ENCODE measurements at regions not wholly inside any gene's neighbourhood (a gene's known extent, or its start where the extent isn't known, plus 50 kb on each side); places are given as distances from the start of the nearest gene placed in this dataset.

- Histone ChIP-seq H3K4me3 (ENCODE audit: low read depth, low read length) (no peak overlapping the region), H3K9me3 (ENCODE audit: control insufficient read depth, insufficient read depth, low read length) (no peaks in the 10 kb centered on the region), H3K4me1 (ENCODE audit: control insufficient read depth, insufficient read depth, low read length) (peaks cover 9% of the 10 kb centered on the region), H3K36me3 (ENCODE audit: control insufficient read depth, insufficient read depth, low read length) (no peaks in the 10 kb centered on the region), H3K27me3 (ENCODE audit: control insufficient read depth, insufficient read depth, low read length) (no peaks in the 10 kb centered on the region), H3K27ac (ENCODE audit: low read depth, low read length) (no peak overlapping the region)
- no peak for DNase-seq (ENCODE audit: low read depth in 4 of 6, low spot score in 6 of 6)
- WGBS (ENCODE audit: insufficient coverage), result 92% methylated on average over 6 of the region's 7 CpGs
Measured at GRCh38 chr22:27594474-27595134, 207.0 kb downstream of the MN1 start.

DNA sequence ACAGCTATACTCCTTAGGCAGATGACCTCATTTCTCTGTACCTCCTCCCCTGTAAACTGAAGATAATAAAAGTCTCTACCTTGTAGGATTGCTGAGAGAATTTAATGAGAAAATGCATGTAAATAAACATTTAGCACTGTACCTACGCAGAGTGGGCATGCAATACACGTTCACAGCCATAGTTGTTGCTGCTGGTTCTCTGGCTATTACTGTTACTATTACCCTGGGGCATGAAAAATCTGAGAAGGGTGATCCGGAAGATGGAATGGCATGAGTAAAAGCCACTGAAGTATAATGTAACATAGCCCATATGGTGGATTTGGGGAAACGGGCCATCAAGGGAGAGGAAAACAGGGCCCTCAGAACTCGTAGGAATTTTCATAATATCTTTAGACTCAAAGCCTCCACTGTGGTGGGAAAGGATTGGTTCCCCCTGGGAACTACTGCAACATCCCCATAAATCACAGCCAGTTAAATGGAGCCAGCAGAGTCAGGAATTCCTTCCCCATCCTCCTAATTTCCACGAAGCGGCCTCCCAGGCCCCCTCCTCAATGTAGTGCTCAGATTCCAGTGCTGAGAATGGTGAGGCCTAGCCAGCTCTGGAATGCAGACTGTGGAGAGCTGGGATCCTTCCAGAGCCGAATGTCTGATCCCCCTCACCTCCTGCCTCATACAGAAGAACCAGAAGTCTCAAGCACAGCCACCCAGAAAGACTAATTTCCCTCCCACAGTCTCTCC is 205.3 kb downstream of the MN1 start:
- Histone ChIP-seq H3K27me3 (ENCODE audit: control insufficient read depth, insufficient read depth, low read length) (no peaks in the 10 kb centered on the region), H3K4me1 (ENCODE audit: control insufficient read depth, insufficient read depth, low read length) (peaks cover 5% of the 10 kb centered on the region), H3K27ac (ENCODE audit: low read depth, low read length) (peak overlapping the region; percentile 27), H3K4me3 (ENCODE audit: low read depth, low read length) (no peak overlapping the region), H3K9me3 (ENCODE audit: control insufficient read depth, insufficient read depth, low read length) (no peaks in the 10 kb centered on the region), H3K36me3 (ENCODE audit: control insufficient read depth, insufficient read depth, low read length) (no peaks in the 10 kb centered on the region)
- peak in 1 of 6 donors; percentile 41 for DNase-seq (ENCODE audit: low read depth in 4 of 6, low spot score in 6 of 6)
- 48% methylated on average over 4 of the region's 8 CpGs for WGBS (ENCODE audit: insufficient coverage)

DNA sequence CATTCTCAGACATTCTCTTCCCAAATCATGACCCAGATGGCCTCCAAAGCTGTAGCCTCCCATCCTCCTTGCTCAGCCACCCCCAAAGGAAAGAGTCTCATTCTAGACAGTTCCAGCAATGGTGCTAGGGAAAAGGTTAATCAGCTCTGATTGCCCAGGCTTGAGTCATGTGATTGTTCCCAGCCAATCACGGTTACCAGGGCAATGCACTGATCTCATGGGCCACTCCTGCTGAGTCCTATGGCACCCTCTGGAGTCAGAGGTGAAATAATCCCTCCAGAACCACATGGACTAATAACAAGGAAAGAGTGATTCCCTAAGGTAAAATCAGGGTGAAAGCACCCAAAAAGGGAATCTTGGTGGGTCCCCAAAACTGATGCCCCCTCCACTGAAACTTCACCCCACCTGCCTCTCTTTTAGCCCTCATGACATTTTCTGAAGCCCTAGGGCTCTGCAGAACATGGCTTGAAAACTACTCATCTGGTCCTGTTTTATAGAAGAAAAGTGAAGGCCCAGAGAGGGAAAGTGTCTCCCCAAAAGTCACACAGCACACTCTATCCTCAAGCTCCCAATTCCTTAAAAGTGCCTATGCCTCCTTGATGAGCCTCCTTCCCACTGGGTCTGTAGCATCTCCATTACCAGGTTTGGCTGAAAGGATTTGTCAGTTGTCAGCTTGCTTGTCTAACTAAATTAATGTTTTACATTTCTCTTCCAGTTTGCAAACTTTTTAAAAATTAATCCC is 203.7 kb downstream of the MN1 start:
- WGBS (ENCODE audit: insufficient coverage), result 88% methylated on average over 1 of the region's 1 CpG
- no peak for DNase-seq (ENCODE audit: low read depth in 4 of 6, low spot score in 6 of 6)
- Histone ChIP-seq H3K9me3 (ENCODE audit: control insufficient read depth, insufficient read depth, low read length) (no peaks in the 10 kb centered on the region), H3K27ac (ENCODE audit: low read depth, low read length) (no peak overlapping the region), H3K27me3 (ENCODE audit: control insufficient read depth, insufficient read depth, low read length) (no peaks in the 10 kb centered on the region), H3K36me3 (ENCODE audit: control insufficient read depth, insufficient read depth, low read length) (no peaks in the 10 kb centered on the region), H3K4me3 (ENCODE audit: low read depth, low read length) (no peak overlapping the region), H3K4me1 (ENCODE audit: control insufficient read depth, insufficient read depth, low read length) (no peaks in the 10 kb centered on the region)

DNA sequence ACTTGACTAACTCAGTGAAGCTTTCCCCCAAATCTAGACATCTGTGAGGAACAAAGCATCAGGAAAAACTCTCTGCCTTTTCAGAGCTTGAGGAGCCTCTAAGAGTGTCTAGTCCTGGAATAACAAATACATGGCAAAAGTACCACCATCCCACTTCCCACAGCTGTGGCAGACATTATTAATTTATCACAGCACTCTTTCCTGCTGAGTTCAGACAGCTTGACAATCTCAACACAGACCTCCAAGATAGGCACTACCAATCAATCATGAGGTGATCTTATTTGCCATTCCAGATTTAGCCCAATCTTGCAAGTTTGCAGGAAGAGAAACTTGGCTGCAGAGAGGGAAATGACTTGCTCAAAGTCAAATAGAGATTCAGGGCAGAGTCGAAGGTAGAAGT is 202.8 kb downstream of the MN1 start:
- Histone ChIP-seq H3K4me1 (ENCODE audit: control insufficient read depth, insufficient read depth, low read length) (peaks cover 8% of the 10 kb centered on the region), H3K36me3 (ENCODE audit: control insufficient read depth, insufficient read depth, low read length) (no peaks in the 10 kb centered on the region), H3K9me3 (ENCODE audit: control insufficient read depth, insufficient read depth, low read length) (no peaks in the 10 kb centered on the region), H3K27me3 (ENCODE audit: control insufficient read depth, insufficient read depth, low read length) (no peaks in the 10 kb centered on the region), H3K4me3 (ENCODE audit: low read depth, low read length) (no peak overlapping the region), H3K27ac (ENCODE audit: low read depth, low read length) (no peak overlapping the region)
- DNase-seq (ENCODE audit: low read depth in 4 of 6, low spot score in 6 of 6), result no peak
- no CpG with 5 or more reads among the region's 1 CpG for WGBS (ENCODE audit: insufficient coverage)

DNA sequence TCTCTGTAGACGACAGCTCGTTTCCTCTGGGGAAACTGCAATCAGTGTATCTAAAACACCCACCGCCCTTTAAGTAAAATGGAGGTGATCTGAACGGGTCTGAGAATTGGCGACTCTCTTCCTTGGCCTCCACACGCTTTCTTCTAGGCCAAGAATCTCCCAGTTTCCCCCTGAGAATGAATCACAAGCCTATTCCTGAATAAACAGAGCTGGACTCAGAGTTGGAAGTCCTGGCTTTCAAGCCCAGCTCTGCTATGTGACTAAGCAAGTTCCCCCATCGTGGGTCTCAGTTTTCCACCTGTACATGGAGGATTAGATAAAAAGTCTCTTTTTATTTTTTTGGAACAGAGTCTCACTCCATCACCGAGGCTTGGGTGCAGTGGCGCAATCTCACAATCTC is 200.4 kb downstream of the MN1 start:
- DNase-seq (ENCODE audit: low read depth in 4 of 6, low spot score in 6 of 6), result no peak

DNA sequence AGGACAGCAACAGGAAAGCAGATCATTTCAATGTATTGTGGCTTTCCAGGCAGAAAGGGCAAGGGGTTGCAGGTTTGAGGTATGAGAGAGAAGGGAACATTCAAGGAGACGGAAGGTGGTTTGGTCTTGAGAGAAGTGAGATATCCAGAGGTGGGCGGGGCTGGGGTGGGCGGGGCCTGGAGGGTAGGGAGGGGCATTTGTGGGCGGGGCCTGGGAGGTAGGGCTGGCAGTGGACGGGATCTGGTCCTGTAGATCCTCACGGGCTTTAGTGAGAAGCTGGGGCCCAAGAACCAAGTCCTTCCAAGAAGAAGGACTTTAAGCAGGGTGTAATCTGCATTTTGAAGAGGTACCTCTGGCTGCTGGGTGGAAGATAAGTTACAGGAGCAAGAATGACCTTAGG is 199.2 kb downstream of the MN1 start:
- WGBS (ENCODE audit: insufficient coverage), result 69% methylated on average over 6 of the region's 6 CpGs
- H3K27me3 ChIP-seq (ENCODE audit: control insufficient read depth, insufficient read depth, low read length), result no peaks in the 10 kb centered on the region
- no peak overlapping the region for H3K27ac ChIP-seq (ENCODE audit: low read depth, low read length)
- H3K9me3 ChIP-seq (ENCODE audit: control insufficient read depth, insufficient read depth, low read length), result no peaks in the 10 kb centered on the region
- peaks cover 11% of the 10 kb centered on the region for H3K4me1 ChIP-seq (ENCODE audit: control insufficient read depth, insufficient read depth, low read length)
- H3K4me3 ChIP-seq (ENCODE audit: low read depth, low read length), result no peak overlapping the region
- H3K36me3 ChIP-seq (ENCODE audit: control insufficient read depth, insufficient read depth, low read length), result no peaks in the 10 kb centered on the region
- no peak for DNase-seq (ENCODE audit: low read depth in 4 of 6, low spot score in 6 of 6)

More for the DNA sequence above, 200.4 kb downstream of the MN1 start:
- no peak overlapping the region for H3K4me3 ChIP-seq (ENCODE audit: low read depth, low read length)
- peaks cover 11% of the 10 kb centered on the region for H3K4me1 ChIP-seq (ENCODE audit: control insufficient read depth, insufficient read depth, low read length)
- H3K36me3 ChIP-seq (ENCODE audit: control insufficient read depth, insufficient read depth, low read length), result no peaks in the 10 kb centered on the region
- WGBS (ENCODE audit: insufficient coverage), result 100% methylated on average over 2 of the region's 9 CpGs
- no peak overlapping the region for H3K27ac ChIP-seq (ENCODE audit: low read depth, low read length)
- H3K9me3 ChIP-seq (ENCODE audit: control insufficient read depth, insufficient read depth, low read length), result no peaks in the 10 kb centered on the region
- H3K27me3 ChIP-seq (ENCODE audit: control insufficient read depth, insufficient read depth, low read length), result no peaks in the 10 kb centered on the region

DNA sequence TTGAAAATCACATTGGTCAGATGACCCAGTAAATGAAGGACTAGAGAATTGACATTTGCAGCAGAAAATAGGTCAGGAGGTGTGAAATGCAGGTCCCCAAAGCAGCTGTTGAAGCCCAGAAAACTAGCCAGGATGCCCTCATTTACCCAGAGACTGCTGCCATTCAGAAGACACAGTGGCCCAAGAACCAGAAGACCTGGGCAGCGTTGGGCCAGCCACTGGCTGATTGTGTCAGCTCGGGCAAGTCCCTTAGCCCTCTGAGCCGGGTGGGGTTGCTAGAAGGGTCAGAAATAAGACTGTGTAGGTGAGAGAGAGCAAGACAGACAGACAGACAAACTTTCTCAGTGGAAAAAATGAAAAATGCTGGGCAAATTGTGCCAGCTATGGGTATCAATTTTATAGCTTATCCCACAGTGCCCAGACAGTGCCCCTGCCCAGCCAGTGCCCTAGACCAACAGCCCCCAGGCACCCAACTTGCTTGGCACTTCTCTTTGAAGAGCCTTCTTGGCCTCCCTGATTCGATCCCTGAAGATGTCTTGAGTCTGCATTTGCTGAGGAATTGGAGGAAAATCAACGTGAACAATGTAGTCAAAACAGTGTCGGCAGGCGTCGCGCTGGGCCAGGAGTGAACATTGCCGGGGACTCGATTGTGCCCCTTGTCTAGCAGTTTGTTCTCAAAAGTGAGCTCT is 198.3 kb downstream of the MN1 start:
- 59% methylated on average over 11 of the region's 11 CpGs for WGBS (ENCODE audit: insufficient coverage)
- DNase-seq (ENCODE audit: low read depth in 4 of 6, low spot score in 6 of 6), result no peak
- Histone ChIP-seq H3K36me3 (ENCODE audit: control insufficient read depth, insufficient read depth, low read length) (no peaks in the 10 kb centered on the region), H3K4me1 (ENCODE audit: control insufficient read depth, insufficient read depth, low read length) (peaks cover 11% of the 10 kb centered on the region), H3K4me3 (ENCODE audit: low read depth, low read length) (no peak overlapping the region), H3K27me3 (ENCODE audit: control insufficient read depth, insufficient read depth, low read length) (no peaks in the 10 kb centered on the region), H3K27ac (ENCODE audit: low read depth, low read length) (peak overlapping the region; percentile 1), H3K9me3 (ENCODE audit: control insufficient read depth, insufficient read depth, low read length) (no peaks in the 10 kb centered on the region)

- H3K27me3 ChIP-seq (ENCODE audit: control insufficient read depth, insufficient read depth, low read length), result no peaks in the 10 kb centered on the region
- DNase-seq (ENCODE audit: low read depth in 4 of 6, low spot score in 6 of 6), result peak in 4 of 6 donors; percentile 38 to 80 (median 65)
- no peaks in the 10 kb centered on the region for H3K9me3 ChIP-seq (ENCODE audit: control insufficient read depth, insufficient read depth, low read length)
- WGBS (ENCODE audit: insufficient coverage), result 31% methylated on average over 9 of the region's 9 CpGs
- H3K27ac ChIP-seq (ENCODE audit: low read depth, low read length), result peak overlapping the region; percentile 1
- H3K4me1 ChIP-seq (ENCODE audit: control insufficient read depth, insufficient read depth, low read length), result peaks cover 11% of the 10 kb centered on the region
- H3K36me3 ChIP-seq (ENCODE audit: control insufficient read depth, insufficient read depth, low read length), result no peaks in the 10 kb centered on the region
- H3K4me3 ChIP-seq (ENCODE audit: low read depth, low read length), result no peak overlapping the region
Measured at GRCh38 chr22:27603800-27604144, 197.8 kb downstream of the MN1 start.

DNA sequence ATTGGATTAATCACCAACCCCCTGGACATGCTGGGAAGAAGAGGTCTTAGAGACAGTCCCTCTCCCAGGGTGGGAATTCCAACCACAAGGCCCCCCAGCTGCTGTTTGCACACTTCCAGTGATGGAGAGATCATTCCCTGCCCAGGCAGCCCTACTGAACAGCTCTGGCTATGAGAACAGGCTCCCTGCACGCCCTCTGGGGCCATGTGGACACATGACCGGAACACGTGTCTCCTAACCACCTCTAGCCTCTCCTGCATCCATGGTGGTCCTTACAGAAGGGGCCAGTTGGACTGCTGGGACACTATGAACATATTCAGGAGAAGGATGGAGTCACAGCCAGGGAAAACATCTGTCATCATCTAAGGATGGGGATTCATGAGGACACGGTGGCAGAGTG is 196.2 kb downstream of the MN1 start:
- Histone ChIP-seq H3K4me3 (ENCODE audit: low read depth, low read length) (no peak overlapping the region), H3K27ac (ENCODE audit: low read depth, low read length) (no peak overlapping the region), H3K4me1 (ENCODE audit: control insufficient read depth, insufficient read depth, low read length) (peaks cover 20% of the 10 kb centered on the region), H3K9me3 (ENCODE audit: control insufficient read depth, insufficient read depth, low read length) (no peaks in the 10 kb centered on the region), H3K27me3 (ENCODE audit: control insufficient read depth, insufficient read depth, low read length) (no peaks in the 10 kb centered on the region), H3K36me3 (ENCODE audit: control insufficient read depth, insufficient read depth, low read length) (no peaks in the 10 kb centered on the region)
- 94% methylated on average over 2 of the region's 4 CpGs for WGBS (ENCODE audit: insufficient coverage)
- no peak for DNase-seq (ENCODE audit: low read depth in 4 of 6, low spot score in 6 of 6)

Measured in spinal cord (tissue), 9 donors.